GM12874 (cell line): ENCODE measurements at regions not wholly inside any gene's neighbourhood (a gene's known extent, or its start where the extent isn't known, plus 50 kb on each side); places are given as distances from the start of the nearest gene placed in this dataset.

Source experiments
- TF ChIP-seq, protein P1 (sequence below): IDR thresholded peaks from 2 replicates; pipeline ENCODE4 v1.5.1; 2011; ENCODE audit warnings: low read depth, mild to moderate bottlenecking, control low read depth, low read length, moderate library complexity; ENCODE audit not compliant: insufficient read depth

- TF ChIP-seq, protein P1, sequence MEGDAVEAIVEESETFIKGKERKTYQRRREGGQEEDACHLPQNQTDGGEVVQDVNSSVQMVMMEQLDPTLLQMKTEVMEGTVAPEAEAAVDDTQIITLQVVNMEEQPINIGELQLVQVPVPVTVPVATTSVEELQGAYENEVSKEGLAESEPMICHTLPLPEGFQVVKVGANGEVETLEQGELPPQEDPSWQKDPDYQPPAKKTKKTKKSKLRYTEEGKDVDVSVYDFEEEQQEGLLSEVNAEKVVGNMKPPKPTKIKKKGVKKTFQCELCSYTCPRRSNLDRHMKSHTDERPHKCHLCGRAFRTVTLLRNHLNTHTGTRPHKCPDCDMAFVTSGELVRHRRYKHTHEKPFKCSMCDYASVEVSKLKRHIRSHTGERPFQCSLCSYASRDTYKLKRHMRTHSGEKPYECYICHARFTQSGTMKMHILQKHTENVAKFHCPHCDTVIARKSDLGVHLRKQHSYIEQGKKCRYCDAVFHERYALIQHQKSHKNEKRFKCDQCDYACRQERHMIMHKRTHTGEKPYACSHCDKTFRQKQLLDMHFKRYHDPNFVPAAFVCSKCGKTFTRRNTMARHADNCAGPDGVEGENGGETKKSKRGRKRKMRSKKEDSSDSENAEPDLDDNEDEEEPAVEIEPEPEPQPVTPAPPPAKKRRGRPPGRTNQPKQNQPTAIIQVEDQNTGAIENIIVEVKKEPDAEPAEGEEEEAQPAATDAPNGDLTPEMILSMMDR = no peak
Measured at GRCh38 chr15:93557696-93558095, 468.7 kb upstream of the RGMA start.

- TF ChIP-seq, protein P1 = no peak
Measured at GRCh38 chr15:93553167-93553935, 464.3 kb upstream of the RGMA start.

DNA sequence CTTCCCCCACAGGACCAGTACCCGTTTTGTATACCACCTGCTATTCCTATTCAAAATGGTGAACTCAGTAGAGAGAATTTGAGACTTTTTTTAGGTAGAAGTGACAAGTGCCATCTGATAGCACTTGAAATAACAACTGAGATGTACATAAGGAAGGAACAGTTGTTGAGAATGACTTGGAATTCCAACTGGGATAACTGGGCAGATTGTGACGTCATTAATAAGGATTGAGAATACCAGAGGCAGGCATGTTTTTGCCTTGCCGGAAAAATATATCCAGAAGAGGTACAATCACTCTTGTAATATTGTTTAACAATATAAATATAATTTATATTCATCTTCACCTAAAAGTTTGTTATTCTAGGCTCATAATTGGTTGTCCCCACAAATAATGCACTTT is 454.1 kb upstream of the RGMA start:
- TF ChIP-seq, protein P1 = no peak

GRCh38 chr15:93527374-93528050 is 438.5 kb upstream of the RGMA start:
- TF ChIP-seq, protein P1 = no peak

- TF ChIP-seq, protein P1 = no peak
Measured at GRCh38 chr15:93524432-93524831, 435.4 kb upstream of the RGMA start.

DNA sequence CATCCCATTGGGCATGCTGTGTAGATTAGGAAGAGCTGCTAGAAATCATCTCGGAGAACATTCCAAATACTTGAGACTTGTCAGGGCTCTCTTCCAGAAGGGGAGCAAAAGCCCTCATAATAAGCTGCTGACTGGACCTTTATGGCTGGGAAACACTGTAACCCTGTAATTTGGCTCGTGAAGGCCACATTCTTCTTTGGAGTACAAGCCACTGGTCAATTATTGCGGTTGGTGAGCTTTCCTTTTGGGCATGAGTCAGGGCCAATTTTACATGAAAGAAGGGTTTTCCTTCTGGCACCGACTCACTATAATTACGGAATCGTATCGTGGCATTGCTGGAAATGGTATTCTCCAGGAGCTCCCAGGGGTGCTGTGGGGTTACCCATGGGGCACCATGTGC is 434.5 kb upstream of the RGMA start:
- TF ChIP-seq, protein P1 = no peak

GRCh38 chr15:93520206-93520605 is 431.2 kb upstream of the RGMA start:
- TF ChIP-seq, protein P1 = no peak
